Kidney (tissue), 13 donors: ENCODE measurements at regions not wholly inside any gene's neighbourhood (a gene's known extent, or its start where the extent isn't known, plus 50 kb on each side); places are given as distances from the start of the nearest gene placed in this dataset.
"Not testable (repeated sequence)": the region's sequence is repeated elsewhere in the genome, so short reads cannot be mapped to it uniquely, and the experiment has no call there.

Experiments used
- DNase-seq, 5 donors: peaks; one replicate each; pipeline ENCODE4 v3.0.0-alpha.2; 2013 to 2020
- FAIRE-seq: peaks from 2 replicates; lab custom pipeline; 2012; peaks lifted over from hg19 to GRCh38; lab: Jason Lieb, UNC
- H3K27ac ChIP-seq, 2 donors: one replicate each; pipeline ENCODE4 v1.7.0; 2013; ENCODE audit warnings: low read depth in 2 of 2, low read length in 2 of 2, inconsistent platforms in 1 of 2
- H3K27me3 ChIP-seq: one replicate; pipeline ENCODE4 v1.7.1; 2013; ENCODE audit warnings: low read length, inconsistent platforms; ENCODE audit not compliant: control insufficient read depth, insufficient read depth
- H3K36me3 ChIP-seq, 3 donors: one replicate each; pipeline versions ENCODE4 v1.7.0 to v1.7.1; 2013; ENCODE audit warnings: low read length in 3 of 3, control low read depth in 1 of 3, inconsistent platforms in 1 of 3; ENCODE audit not compliant: insufficient read depth in 3 of 3, control insufficient read depth in 2 of 3
- H3K4me1 ChIP-seq, 3 donors: one replicate each; pipeline versions ENCODE4 v1.7.0 to v1.7.1; 2013; ENCODE audit warnings: low read length in 3 of 3, inconsistent platforms in 1 of 3, low read depth in 1 of 3; ENCODE audit not compliant: control insufficient read depth in 2 of 3, insufficient read depth in 2 of 3
- H3K4me3 ChIP-seq, 3 donors: one replicate each; pipeline versions ENCODE4 v1.7.0 to v1.8.1; 2013; ENCODE audit warnings: low read length in 3 of 3, control low read depth in 1 of 3, inconsistent platforms in 1 of 3
- H3K9ac ChIP-seq, 3 donors: one replicate each; pipeline versions ENCODE4 v1.7.0 to v1.7.1; 2013; ENCODE audit warnings: low read length in 3 of 3, control low read depth in 1 of 3, inconsistent platforms in 1 of 3
- H3K9me3 ChIP-seq, 3 donors: one replicate each; pipeline versions ENCODE4 v1.7.0 to v1.7.1; 2013; ENCODE audit warnings: low read length in 3 of 3, control low read depth in 1 of 3, inconsistent platforms in 1 of 3; ENCODE audit not compliant: control insufficient read depth in 2 of 3, insufficient read depth in 1 of 3
- intact Hi-C: fragments of 100-400 bp; cut with DNase I; formaldehyde crosslinking; loops from one replicate; pipeline ENCODE4 v1.11.1; 2022
- TF ChIP-seq, protein P1 (sequence below): IDR thresholded peaks from 3 replicates; pipeline ENCODE4 v1.5.1; 2012; ENCODE audit warnings: mild to moderate bottlenecking, moderate library complexity, borderline replicate concordance; ENCODE audit not compliant: insufficient read depth; ENCODE audit errors: extremely low read depth
- donor health status: control.
- donor health status: control.
- donor health status: control.
- donor health status: control.
- donor health status: control.
- donor health status: DM: yes; HTN: yes; CAD: no.
- donor health status: Normal renal cell carcinoma (clear cell type).

DNA sequence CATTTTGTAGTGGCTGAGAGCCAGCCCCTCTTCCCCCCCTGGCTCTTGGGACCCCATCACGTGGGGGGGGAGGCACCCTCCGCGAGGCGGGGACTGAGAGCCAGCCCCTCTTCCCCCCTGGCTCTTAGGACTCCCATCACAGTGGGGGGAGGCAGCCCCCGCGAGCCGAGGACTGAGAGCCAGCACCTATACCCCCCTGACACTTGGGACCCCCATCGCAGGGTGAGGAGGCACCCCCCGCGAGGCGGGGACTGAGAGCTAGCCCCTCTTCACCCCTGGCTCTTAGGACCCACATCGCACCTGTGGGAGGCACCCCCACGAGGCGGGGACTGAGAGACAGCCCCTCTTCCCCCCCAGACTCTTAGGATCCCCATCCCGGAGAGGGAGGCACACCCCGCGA lies 2426.5 kb upstream of the PCDH20 start:
- Histone ChIP-seq H3K27me3 (no peaks in the 10 kb centered on the region), H3K36me3 (no peaks in the 10 kb centered on the region), H3K4me1 (no peaks in the 10 kb centered on the region), H3K4me3 (no peak overlapping the region), H3K9me3 (no peaks in the 10 kb centered on the region), H3K27ac (no peak overlapping the region), H3K9ac (no peak overlapping the region)
- peak in 1 of 5 donors; percentile 61 for DNase-seq
- TF ChIP-seq, protein P1, sequence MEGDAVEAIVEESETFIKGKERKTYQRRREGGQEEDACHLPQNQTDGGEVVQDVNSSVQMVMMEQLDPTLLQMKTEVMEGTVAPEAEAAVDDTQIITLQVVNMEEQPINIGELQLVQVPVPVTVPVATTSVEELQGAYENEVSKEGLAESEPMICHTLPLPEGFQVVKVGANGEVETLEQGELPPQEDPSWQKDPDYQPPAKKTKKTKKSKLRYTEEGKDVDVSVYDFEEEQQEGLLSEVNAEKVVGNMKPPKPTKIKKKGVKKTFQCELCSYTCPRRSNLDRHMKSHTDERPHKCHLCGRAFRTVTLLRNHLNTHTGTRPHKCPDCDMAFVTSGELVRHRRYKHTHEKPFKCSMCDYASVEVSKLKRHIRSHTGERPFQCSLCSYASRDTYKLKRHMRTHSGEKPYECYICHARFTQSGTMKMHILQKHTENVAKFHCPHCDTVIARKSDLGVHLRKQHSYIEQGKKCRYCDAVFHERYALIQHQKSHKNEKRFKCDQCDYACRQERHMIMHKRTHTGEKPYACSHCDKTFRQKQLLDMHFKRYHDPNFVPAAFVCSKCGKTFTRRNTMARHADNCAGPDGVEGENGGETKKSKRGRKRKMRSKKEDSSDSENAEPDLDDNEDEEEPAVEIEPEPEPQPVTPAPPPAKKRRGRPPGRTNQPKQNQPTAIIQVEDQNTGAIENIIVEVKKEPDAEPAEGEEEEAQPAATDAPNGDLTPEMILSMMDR: no peak
- intact Hi-C loops: no loop called here
- no peak for FAIRE-seq

DNA sequence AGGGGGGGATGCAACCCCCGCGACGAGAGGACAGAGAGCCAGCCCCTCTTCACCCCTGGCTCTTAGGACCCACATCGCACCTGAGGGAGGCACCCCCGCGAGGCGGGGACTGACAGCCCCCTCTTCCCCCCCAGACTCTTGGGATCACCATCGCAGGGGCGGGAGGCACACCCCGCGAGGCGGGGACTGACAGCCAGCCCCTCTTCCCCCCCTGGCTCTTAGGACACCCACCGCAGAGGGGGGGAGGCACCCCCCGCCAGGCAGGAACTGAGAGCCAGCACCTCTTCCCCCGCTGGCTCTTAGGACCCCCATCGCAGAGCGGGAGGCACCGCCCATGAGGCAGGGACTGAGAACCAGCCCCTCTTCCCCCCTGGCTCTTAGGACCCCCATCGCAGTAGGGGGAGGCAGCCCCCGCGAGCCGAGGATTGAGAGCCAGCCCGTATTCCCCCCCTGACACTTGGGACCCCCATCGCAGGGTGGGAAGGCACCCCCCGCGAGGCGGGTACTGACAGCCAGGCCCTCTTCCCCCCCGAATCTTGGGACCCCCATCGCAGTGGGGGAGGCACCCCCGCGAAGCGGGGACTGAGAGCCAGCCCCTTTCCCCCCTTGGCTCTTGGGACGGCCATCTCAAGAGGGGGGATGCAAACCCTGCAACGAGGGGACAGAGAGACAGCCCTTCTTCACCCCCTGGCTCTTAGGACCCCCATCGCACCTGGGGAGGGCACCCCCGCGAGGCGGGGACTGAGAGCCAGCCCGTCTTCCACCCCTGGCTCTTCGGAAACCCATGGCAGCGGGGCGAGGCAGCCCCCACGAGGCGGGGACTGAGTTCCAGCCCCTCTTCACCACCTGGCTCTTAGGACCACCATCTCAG lies 2425.1 kb upstream of the PCDH20 start:
- FAIRE-seq: no peak
- Histone ChIP-seq H3K27ac (no peak overlapping the region), H3K4me3 (no peak overlapping the region), H3K4me1 (no peaks in the 10 kb centered on the region), H3K27me3 (no peaks in the 10 kb centered on the region), H3K9me3 (no peaks in the 10 kb centered on the region), H3K36me3 (no peaks in the 10 kb centered on the region), H3K9ac (no peak overlapping the region)
- TF ChIP-seq, protein P1: no peak
- intact Hi-C loops: no loop called here
- peak in 1 of 5 donors; percentile 61 for DNase-seq

DNA sequence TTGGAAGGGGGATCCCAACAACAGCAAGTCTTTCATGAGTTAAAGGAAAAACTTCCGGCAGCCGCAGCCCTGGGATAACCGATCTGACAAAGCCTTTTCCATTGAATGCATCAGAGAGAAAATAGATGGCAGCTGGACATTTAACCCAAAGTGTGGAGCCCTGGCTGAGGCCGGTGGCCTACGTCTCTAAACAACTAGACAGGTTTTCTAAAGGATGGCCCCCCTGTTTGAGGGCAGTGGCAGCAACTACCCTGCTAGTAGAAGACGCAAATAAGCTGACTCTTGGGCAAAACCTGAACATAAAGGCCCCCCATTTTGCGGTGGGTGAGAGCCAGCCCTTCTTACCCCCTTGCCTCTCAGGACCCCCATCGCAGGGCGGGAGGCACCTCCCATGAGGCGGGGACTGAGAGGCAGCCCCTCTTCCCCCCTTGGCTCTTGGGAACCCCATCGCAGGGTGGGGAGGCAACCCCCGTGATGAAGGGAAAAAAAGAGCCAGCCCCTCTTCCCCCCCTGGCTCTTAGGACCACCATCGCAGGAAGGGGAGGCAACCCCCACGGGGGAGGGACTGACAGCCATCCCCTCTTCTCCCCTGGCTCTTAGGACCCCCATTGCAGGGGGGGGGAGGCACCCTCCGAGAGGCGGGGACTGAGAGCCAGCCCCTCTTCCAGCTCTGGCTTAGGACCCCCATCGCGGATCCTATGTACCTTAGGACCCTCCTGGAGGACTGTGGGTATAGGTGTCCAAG lies 2422.9 kb upstream of the PCDH20 start:
- TF ChIP-seq, protein P1: no peak
- Histone ChIP-seq H3K9me3 (no peaks in the 10 kb centered on the region), H3K36me3 (no peaks in the 10 kb centered on the region), H3K4me1 (no peaks in the 10 kb centered on the region), H3K4me3 (no peak overlapping the region), H3K9ac (no peak overlapping the region), H3K27ac (no peak overlapping the region), H3K27me3 (no peaks in the 10 kb centered on the region)
- FAIRE-seq (no peak), DNase-seq (peak in 1 of 5 donors; percentile 41)
- intact Hi-C loops: no loop called here

DNA sequence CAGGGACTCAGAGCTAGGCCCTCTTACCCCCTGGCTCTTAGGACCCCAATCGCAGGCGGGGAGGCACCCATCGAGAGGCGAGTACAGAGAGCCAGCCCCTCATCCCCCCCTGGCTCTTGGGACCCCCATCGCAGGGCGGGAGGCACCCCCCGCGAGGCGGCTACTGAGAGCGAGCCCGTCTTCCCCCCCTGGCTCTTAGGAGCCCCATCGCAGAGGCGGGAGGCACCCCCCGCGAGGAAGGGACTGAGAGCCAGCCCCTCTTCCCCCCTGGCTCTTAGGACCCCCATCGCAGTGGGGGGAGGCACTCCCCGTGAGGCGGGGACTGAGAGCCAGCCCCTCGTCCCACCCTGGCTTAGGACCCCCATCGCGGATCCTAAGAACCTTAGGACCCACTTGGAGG lies 2422.1 kb upstream of the PCDH20 start:
- H3K27me3 ChIP-seq, intact Hi-C loops, H3K27ac ChIP-seq, H3K9me3 ChIP-seq, H3K4me1 ChIP-seq, H3K4me3 ChIP-seq, FAIRE-seq, H3K9ac ChIP-seq, H3K36me3 ChIP-seq: not testable (repeated sequence)
- peak in 1 of 5 donors; percentile 16 for DNase-seq

DNA sequence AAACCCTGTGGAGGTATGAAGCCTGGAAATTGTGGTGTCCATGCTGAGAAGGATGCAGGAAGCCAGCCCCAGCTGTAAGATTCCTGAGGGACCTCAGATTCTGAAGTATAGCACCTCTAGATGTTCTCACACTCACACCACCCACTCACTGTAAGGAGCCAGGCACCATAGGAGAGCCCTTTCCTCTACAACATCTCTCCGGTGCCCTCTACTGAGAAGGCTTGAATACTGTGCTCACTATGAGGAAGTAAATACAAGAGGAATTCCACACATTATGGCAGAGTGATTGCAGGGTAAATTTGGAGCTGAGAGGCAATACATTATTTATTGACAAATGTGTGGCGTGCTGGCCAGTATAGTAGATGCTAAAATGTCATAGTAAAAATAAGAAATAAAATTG lies 2414.0 kb upstream of the PCDH20 start:
- H3K27me3 ChIP-seq, H3K9me3 ChIP-seq, H3K4me1 ChIP-seq, H3K9ac ChIP-seq, FAIRE-seq, DNase-seq, H3K4me3 ChIP-seq, H3K27ac ChIP-seq, intact Hi-C loops, H3K36me3 ChIP-seq: not testable (repeated sequence)

DNA sequence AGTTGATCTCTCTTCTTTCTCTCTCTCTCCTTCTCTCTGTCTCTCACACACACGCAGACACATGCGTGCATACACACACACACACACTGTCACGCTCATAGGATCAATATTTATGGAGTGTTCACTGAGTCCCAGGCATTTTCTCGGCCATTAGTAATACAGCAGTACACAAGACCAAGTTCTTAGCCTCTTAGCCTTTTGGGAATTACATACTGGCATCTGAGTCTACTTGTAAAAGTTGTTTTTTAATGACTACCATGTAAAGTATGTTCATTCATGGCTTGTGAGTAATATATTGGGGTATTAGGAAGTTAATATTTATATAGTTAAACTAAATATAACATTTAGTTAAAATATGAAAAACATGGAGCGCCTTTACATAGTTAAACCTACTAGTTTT lies 2406.1 kb upstream of the PCDH20 start:
- intact Hi-C loops, DNase-seq, FAIRE-seq, H3K36me3 ChIP-seq, H3K9me3 ChIP-seq, H3K27ac ChIP-seq, H3K4me1 ChIP-seq, H3K4me3 ChIP-seq, H3K9ac ChIP-seq, H3K27me3 ChIP-seq: not testable (repeated sequence)
